Esophagus muscularis mucosa (tissue), 4 donors: ENCODE measurements at regions not wholly inside any gene's neighbourhood (a gene's known extent, or its start where the extent isn't known, plus 50 kb on each side); places are given as distances from the start of the nearest gene placed in this dataset.

ENCODE experiments used
- DNase-seq: peaks from one replicate; pipeline ENCODE4 v3.0.0-alpha.2; 2017; ENCODE audit errors: extremely low spot score
- H3K27ac ChIP-seq, 4 donors: fragments of 200-600 bp; sonication (generic); replicated peaks in 1 of 4; 1 replicate in 3 of 4; 2 replicates in 1 of 4; pipeline ENCODE4 v1.5.1; 2016 to 2019; ENCODE audit warnings: mild to moderate bottlenecking in 1 of 4
- H3K27me3 ChIP-seq, 4 donors: fragments of 200-600 bp; sonication (generic); one replicate each; pipeline versions ENCODE4 v1.5.1 to v1.6.0; 2016 to 2019
- H3K36me3 ChIP-seq, 4 donors: fragments of 200-600 bp; sonication (generic); one replicate each; pipeline ENCODE4 v1.5.1; 2016 to 2019
- H3K4me1 ChIP-seq, 4 donors: fragments of 200-600 bp; sonication (generic); one replicate each; pipeline ENCODE4 v1.5.1; 2016 to 2019
- H3K4me3 ChIP-seq, 4 donors: fragments of 200-600 bp; sonication (generic); 1 replicate in 2 of 4; 2 replicates in 2 of 4; pipeline ENCODE4 v1.5.1; 2016 to 2019; ENCODE audit warnings: mild to moderate bottlenecking in 4 of 4, moderate library complexity in 1 of 4
- H3K9me3 ChIP-seq, 4 donors: fragments of 200-600 bp; sonication (generic); 1 replicate in 3 of 4; 2 replicates in 1 of 4; pipeline ENCODE4 v1.5.1; 2016 to 2019
- CTCF ChIP-seq, 3 experiments: fragments of 200-600 bp in 2 of 3; fragments of 450-650 bp in 1 of 3; sonication (generic) in 2 of 3; IDR thresholded peaks; one replicate each; pipeline ENCODE4 v1.5.1; 2017 to 2019; ENCODE audit warnings: antibody characterized with exemption in 3 of 3, mild to moderate bottlenecking in 2 of 3, moderate library complexity in 1 of 3
- EP300 ChIP-seq: sonication (generic); formaldehyde crosslinking; IDR thresholded peaks from one replicate; pipeline ENCODE4 v1.6.1; 2017; ENCODE audit warnings: antibody characterized with exemption
- POLR2A ChIP-seq: fragments of 450-650 bp; IDR thresholded peaks from one replicate; pipeline ENCODE4 v1.6.1; 2017; ENCODE audit warnings: antibody characterized with exemption, moderate library complexity, mild to moderate bottlenecking, low read depth
- POLR2AphosphoS5 ChIP-seq, 2 donors: sonication (generic); formaldehyde crosslinking; IDR thresholded peaks; one replicate each; pipeline ENCODE4 v1.6.1; 2017; ENCODE audit warnings: antibody characterized with exemption in 2 of 2
- WGBS: methylation state at CpG from one replicate; pipeline ENCODE4 v1.1.5; 2018; 5-methylcytosine and 5-hydroxymethylcytosine counted together
- intact Hi-C: fragments of 100-400 bp; cut with DNase I; formaldehyde crosslinking; loops from one replicate; pipeline ENCODE4 v1.15.1; 2023

GRCh38 chr5:117143406-117143805, 568.8 kb upstream of the SEMA6A start:
- no peak for DNase-seq
- Histone ChIP-seq H3K27ac (no peak overlapping the region), H3K4me1 (peaks cover 0 to 15% (median 5%) of the 10 kb centered on the region in 4 donors), H3K27me3 (no peaks in the 10 kb centered on the region), H3K9me3 (no peaks in the 10 kb centered on the region), H3K4me3 (no peak overlapping the region), H3K36me3 (no peaks in the 10 kb centered on the region)
- intact Hi-C loops: no loop called here
- TF ChIP-seq POLR2AphosphoS5 (IDR thresholded peaks at IDR 0.05) (no peak), EP300 (no peak), CTCF (IDR thresholded peaks at IDR 0.05) (no peak), POLR2A (no peak)

- H3K4me1 ChIP-seq: peaks cover 0 to 13% (median 4%) of the 10 kb centered on the region in 4 donors
- no peaks in the 10 kb centered on the region for H3K36me3 ChIP-seq
- no peaks in the 10 kb centered on the region for H3K9me3 ChIP-seq
- no peak for DNase-seq
- no peak overlapping the region for H3K4me3 ChIP-seq
- TF ChIP-seq POLR2A: no peak
- no peak for TF ChIP-seq EP300
- TF ChIP-seq POLR2AphosphoS5 (IDR thresholded peaks at IDR 0.05): no peak
- no peak for TF ChIP-seq CTCF (IDR thresholded peaks at IDR 0.05)
- no peaks in the 10 kb centered on the region for H3K27me3 ChIP-seq
- H3K27ac ChIP-seq: no peak overlapping the region
- intact Hi-C loops: no loop called here
- 92% methylated on average over 3 of the region's 3 CpGs for WGBS
Observed at GRCh38 chr5:117138523-117138922, 563.9 kb upstream of the SEMA6A start.

- intact Hi-C loops: no loop called here
- DNase-seq: no peak
- H3K27me3 ChIP-seq: no peaks in the 10 kb centered on the region
- TF ChIP-seq POLR2AphosphoS5 (IDR thresholded peaks at IDR 0.05): no peak
- no peak for TF ChIP-seq POLR2A
- no peak for TF ChIP-seq CTCF (IDR thresholded peaks at IDR 0.05)
- peaks cover 0 to 7% (median 0%) of the 10 kb centered on the region in 4 donors for H3K4me1 ChIP-seq
- H3K9me3 ChIP-seq: no peaks in the 10 kb centered on the region
- H3K27ac ChIP-seq: no peak overlapping the region
- 66% methylated on average over 2 of the region's 2 CpGs for WGBS
- H3K4me3 ChIP-seq: no peak overlapping the region
- H3K36me3 ChIP-seq: no peaks in the 10 kb centered on the region
Observed at GRCh38 chr5:117135851-117136250, 561.2 kb upstream of the SEMA6A start.

GRCh38 chr5:117133198-117133597, 558.6 kb upstream of the SEMA6A start:
- intact Hi-C loops: no loop called here
- no peaks in the 10 kb centered on the region for H3K9me3 ChIP-seq
- TF ChIP-seq POLR2A (no peak), CTCF (IDR thresholded peaks at IDR 0.05) (no peak), POLR2AphosphoS5 (IDR thresholded peaks at IDR 0.05) (no peak), EP300 (no peak)

GRCh38 chr5:117131876-117132275, 557.3 kb upstream of the SEMA6A start:
- Histone ChIP-seq H3K36me3 (no peaks in the 10 kb centered on the region), H3K9me3 (no peaks in the 10 kb centered on the region), H3K4me3 (no peak overlapping the region)

More at GRCh38 chr5:117133198-117133597, 558.6 kb upstream of the SEMA6A start:
- no peak overlapping the region for H3K4me3 ChIP-seq
- H3K27me3 ChIP-seq: no peaks in the 10 kb centered on the region
- no peak overlapping the region for H3K27ac ChIP-seq
- no peaks in the 10 kb centered on the region for H3K36me3 ChIP-seq
- no peak for DNase-seq
- peaks cover 0 to 7% (median 0%) of the 10 kb centered on the region in 4 donors for H3K4me1 ChIP-seq

More at GRCh38 chr5:117131876-117132275, 557.3 kb upstream of the SEMA6A start:
- intact Hi-C loops: no loop called here
- peaks cover 0 to 7% (median 0%) of the 10 kb centered on the region in 4 donors for H3K4me1 ChIP-seq
- H3K27ac ChIP-seq: no peak overlapping the region
- TF ChIP-seq CTCF (IDR thresholded peaks at IDR 0.05) (no peak), POLR2AphosphoS5 (IDR thresholded peaks at IDR 0.05) (no peak), EP300 (no peak), POLR2A (no peak)
- DNase-seq: no peak
- no peaks in the 10 kb centered on the region for H3K27me3 ChIP-seq
